GM23248 (cell line): ENCODE measurements at regions not wholly inside any gene's neighbourhood (a gene's known extent, or its start where the extent isn't known, plus 50 kb on each side); places are given as distances from the start of the nearest gene placed in this dataset.

ENCODE experiments used
- DNase-seq: peaks from one replicate; pipeline ENCODE4 v3.0.0-alpha.2; 2015
- H2AFZ ChIP-seq: fragments of 200-600 bp; sonication (generic); 2 replicates; pipeline ENCODE4 v1.6.1; 2016; ENCODE audit warnings: antibody characterized with exemption
- H3F3A ChIP-seq: fragments of 200-600 bp; sonication (generic); 2 replicates; pipeline ENCODE4 v1.6.1; 2016; ENCODE audit warnings: mild to moderate bottlenecking, antibody characterized with exemption, mixed run types; ENCODE audit not compliant: insufficient read depth
- H3K27ac ChIP-seq: fragments of 200-600 bp; sonication (generic); 2 replicates; pipeline ENCODE4 v1.5.1; 2016; ENCODE audit warnings: mild to moderate bottlenecking
- H3K27me3 ChIP-seq: fragments of 200-600 bp; sonication (generic); replicated peaks from 2 replicates; pipeline ENCODE4 v1.6.1; 2016; ENCODE audit warnings: mild to moderate bottlenecking; ENCODE audit not compliant: insufficient read depth
- H3K36me3 ChIP-seq: fragments of 200-600 bp; sonication (generic); 2 replicates; pipeline ENCODE4 v1.6.1; 2016; ENCODE audit warnings: low read depth, mild to moderate bottlenecking
- H3K4me1 ChIP-seq: fragments of 200-600 bp; sonication (generic); 2 replicates; pipeline ENCODE4 v1.6.1; 2016; ENCODE audit warnings: mild to moderate bottlenecking; ENCODE audit not compliant: insufficient read depth
- H3K4me2 ChIP-seq: fragments of 200-600 bp; sonication (generic); one replicate; pipeline ENCODE4 v1.6.1; 2016; ENCODE audit warnings: mild to moderate bottlenecking; ENCODE audit not compliant: unreplicated experiment
- H3K4me3 ChIP-seq: fragments of 200-600 bp; sonication (generic); 2 replicates; pipeline ENCODE4 v1.5.1; 2016; ENCODE audit warnings: mild to moderate bottlenecking
- H3K79me2 ChIP-seq: fragments of 200-600 bp; sonication (generic); 2 replicates; pipeline ENCODE4 v1.6.1; 2016; ENCODE audit warnings: mild to moderate bottlenecking; ENCODE audit not compliant: insufficient read depth
- H3K9ac ChIP-seq: fragments of 200-600 bp; sonication (generic); 2 replicates; pipeline ENCODE4 v1.6.1; 2016; ENCODE audit warnings: mild to moderate bottlenecking
- H3K9me2 ChIP-seq: fragments of 200-600 bp; sonication (generic); 2 replicates; pipeline ENCODE4 v1.6.1; 2016; ENCODE audit warnings: mixed run types, mild to moderate bottlenecking, moderate library complexity; ENCODE audit not compliant: insufficient read depth
- H3K9me3 ChIP-seq: fragments of 200-600 bp; sonication (generic); one replicate; pipeline ENCODE4 v1.6.1; 2017; ENCODE audit warnings: low read depth
- H4K20me1 ChIP-seq: fragments of 200-600 bp; sonication (generic); 2 replicates; pipeline ENCODE4 v1.6.0; 2016; ENCODE audit not compliant: insufficient read depth
- EZH2 ChIP-seq: fragments of 200-600 bp; sonication (generic); IDR thresholded peaks from 2 replicates; pipeline ENCODE4 v1.6.1; 2018; ENCODE audit warnings: antibody characterized with exemption, mild to moderate bottlenecking; ENCODE audit not compliant: insufficient read depth, poor library complexity, severe bottlenecking
- EZH2phosphoT487 ChIP-seq: fragments of 200-600 bp; sonication (generic); IDR thresholded peaks from 2 replicates; pipeline ENCODE4 v1.6.1; 2018; ENCODE audit warnings: antibody characterized with exemption, moderate library complexity, mild to moderate bottlenecking, low read depth; ENCODE audit not compliant: insufficient read depth
- WGBS, 2 experiments: methylation state at CpG; one replicate each; pipeline ENCODE4 v1.1.6; 2015 to 2017; ENCODE audit warnings: low lambda C conversion rate in 2 of 2, low coverage in 1 of 2; ENCODE audit errors: missing lambda C conversion rate in 2 of 2; 5-methylcytosine and 5-hydroxymethylcytosine counted together
- in situ Hi-C: fragments of 300-500 bp; cut with MboI; formaldehyde crosslinking; loops from 2 replicates; pipeline ENCODE4 v1.15.0; 2020

GRCh38 chr17:77509599-77509998, 368.8 kb downstream of the SEC14L1 start:
- H2AFZ ChIP-seq: no peak overlapping the region
- H3F3A ChIP-seq: no peaks in the 10 kb centered on the region; the same call in 1 of the 2 replicates
- H3K4me3 ChIP-seq: no peak overlapping the region
- H3K4me2 ChIP-seq: no peak overlapping the region
- TF ChIP-seq EZH2 (no peak), EZH2phosphoT487 (no peak)
- H3K36me3 ChIP-seq: no peaks in the 10 kb centered on the region
- H4K20me1 ChIP-seq: no peaks in the 10 kb centered on the region
- H3K9me2 ChIP-seq: peaks cover 7% of the 10 kb centered on the region; the same call in 1 of the 2 replicates
- no peak overlapping the region for H3K27ac ChIP-seq
- no peaks in the 10 kb centered on the region for H3K9me3 ChIP-seq
- H3K79me2 ChIP-seq: no peaks in the 10 kb centered on the region
- H3K4me1 ChIP-seq: no peaks in the 10 kb centered on the region
- in situ Hi-C loops: no loop called here
- DNase-seq: no peak
- no peaks in the 10 kb centered on the region for H3K27me3 ChIP-seq
- H3K9ac ChIP-seq: no peak overlapping the region
- 99 to 100% methylated on average over 2 of the region's 2 CpGs for WGBS, 2 experiments

- in situ Hi-C loops: no loop called here
- Histone ChIP-seq H3K36me3 (no peaks in the 10 kb centered on the region), H3K9me3 (no peaks in the 10 kb centered on the region), H3F3A (no peaks in the 10 kb centered on the region), H3K79me2 (no peaks in the 10 kb centered on the region), H3K9me2 (peaks cover 7% of the 10 kb centered on the region; the same call in 1 of the 2 replicates), H3K9ac (no peak overlapping the region), H2AFZ (no peak overlapping the region), H3K27ac (no peak overlapping the region), H3K4me1 (no peaks in the 10 kb centered on the region), H3K4me2 (no peak overlapping the region), H3K27me3 (no peaks in the 10 kb centered on the region), H3K4me3 (no peak overlapping the region), H4K20me1 (no peaks in the 10 kb centered on the region)
- TF ChIP-seq EZH2: no peak
- TF ChIP-seq EZH2phosphoT487: no peak
- no peak for DNase-seq
- WGBS, 2 experiments: 83 to 85% methylated on average over 8 of the region's 8 CpGs
These were observed 369.5 kb downstream of the SEC14L1 start for GRCh38 chr17:77510133-77510796.

GRCh38 chr17:77511514-77512061, 370.8 kb downstream of the SEC14L1 start:
- no peaks in the 10 kb centered on the region for H4K20me1 ChIP-seq
- DNase-seq: no peak

GRCh38 chr17:77512062-77512946, 371.5 kb downstream of the SEC14L1 start:
- H3F3A ChIP-seq: peaks cover 11% of the 10 kb centered on the region; the same call in 1 of the 2 replicates
- WGBS, 2 experiments: 77 to 78% methylated on average over 6 of the region's 6 CpGs
- no peak overlapping the region for H3K4me3 ChIP-seq
- H3K9ac ChIP-seq: no peak overlapping the region
- H2AFZ ChIP-seq: no peak overlapping the region
- H3K79me2 ChIP-seq: no peaks in the 10 kb centered on the region
- in situ Hi-C loops: no loop called here
- no peaks in the 10 kb centered on the region for H4K20me1 ChIP-seq
- no peaks in the 10 kb centered on the region for H3K27me3 ChIP-seq
- DNase-seq: no peak
- peaks cover 7% of the 10 kb centered on the region; the same call in 1 of the 2 replicates for H3K9me2 ChIP-seq
- no peaks in the 10 kb centered on the region for H3K36me3 ChIP-seq
- no peaks in the 10 kb centered on the region for H3K4me1 ChIP-seq
- H3K4me2 ChIP-seq: no peak overlapping the region
- no peak overlapping the region for H3K27ac ChIP-seq
- H3K9me3 ChIP-seq: no peaks in the 10 kb centered on the region
- TF ChIP-seq EZH2phosphoT487 (no peak), EZH2 (no peak)

More at GRCh38 chr17:77511514-77512061, 370.8 kb downstream of the SEC14L1 start:
- 60 to 62% methylated on average over 1 of the region's 1 CpG for WGBS, 2 experiments
- no peak overlapping the region for H3K4me2 ChIP-seq
- H3K27me3 ChIP-seq: no peaks in the 10 kb centered on the region
- no peak overlapping the region for H3K4me3 ChIP-seq
- H3K9ac ChIP-seq: no peak overlapping the region
- H3K9me2 ChIP-seq: peaks cover 7% of the 10 kb centered on the region; the same call in 1 of the 2 replicates
- H2AFZ ChIP-seq: no peak overlapping the region
- H3K36me3 ChIP-seq: no peaks in the 10 kb centered on the region
- H3K27ac ChIP-seq: no peak overlapping the region
- no peaks in the 10 kb centered on the region for H3K4me1 ChIP-seq
- no peaks in the 10 kb centered on the region for H3K9me3 ChIP-seq
- peaks cover 5% of the 10 kb centered on the region; the same call in 1 of the 2 replicates for H3F3A ChIP-seq
- no peaks in the 10 kb centered on the region for H3K79me2 ChIP-seq
- in situ Hi-C loops: no loop called here
- TF ChIP-seq EZH2: no peak
- no peak for TF ChIP-seq EZH2phosphoT487
